Testis (tissue), 2 donors: ENCODE measurements at regions not wholly inside any gene's neighbourhood (a gene's known extent, or its start where the extent isn't known, plus 50 kb on each side); places are given as distances from the start of the nearest gene placed in this dataset.

Experiments
- DNase-seq: peaks from one replicate; pipeline ENCODE4 v3.0.0-alpha.2; 2019
- H3K27ac ChIP-seq, 2 donors: fragments of 200-600 bp; sonication (generic); one replicate each; pipeline ENCODE4 v1.5.1; 2019
- H3K27me3 ChIP-seq: fragments of 200-600 bp; sonication (generic); one replicate; pipeline ENCODE4 v1.5.1; 2019
- H3K36me3 ChIP-seq: fragments of 200-600 bp; sonication (generic); one replicate; pipeline ENCODE4 v1.5.1; 2017; ENCODE audit warnings: low read depth; ENCODE audit errors: missing control alignments
- H3K4me1 ChIP-seq: fragments of 200-600 bp; sonication (generic); one replicate; pipeline ENCODE4 v1.5.1; 2019
- H3K4me3 ChIP-seq, 2 donors: fragments of 200-600 bp; sonication (generic); one replicate each; pipeline ENCODE4 v1.5.1; 2017 to 2019
- H3K9me3 ChIP-seq: fragments of 200-600 bp; sonication (generic); one replicate; pipeline ENCODE4 v1.5.1; 2017
- CTCF ChIP-seq, 3 experiments: fragments of 450-650 bp in 2 of 3; fragments of 200-600 bp in 1 of 3; sonication (generic) in 1 of 3; IDR thresholded peaks; one replicate each; pipeline ENCODE4 v1.5.1; 2016 to 2019; ENCODE audit warnings: antibody characterized with exemption in 3 of 3, mild to moderate bottlenecking in 2 of 3, moderate library complexity in 1 of 3
- POLR2A ChIP-seq: fragments of 450-650 bp; IDR thresholded peaks from one replicate; pipeline ENCODE4 v1.6.1; 2017; ENCODE audit warnings: antibody characterized with exemption, mild to moderate bottlenecking, moderate library complexity
- WGBS, 2 donors: methylation state at CpG; one replicate each; pipeline ENCODE4 v1.1.5; 2018; 5-methylcytosine and 5-hydroxymethylcytosine counted together
- intact Hi-C: fragments of 100-400 bp; cut with DNase I; formaldehyde crosslinking; loops from one replicate; pipeline ENCODE4 v1.15.1; 2023; ENCODE audit warnings: low total_unique reads

DNA sequence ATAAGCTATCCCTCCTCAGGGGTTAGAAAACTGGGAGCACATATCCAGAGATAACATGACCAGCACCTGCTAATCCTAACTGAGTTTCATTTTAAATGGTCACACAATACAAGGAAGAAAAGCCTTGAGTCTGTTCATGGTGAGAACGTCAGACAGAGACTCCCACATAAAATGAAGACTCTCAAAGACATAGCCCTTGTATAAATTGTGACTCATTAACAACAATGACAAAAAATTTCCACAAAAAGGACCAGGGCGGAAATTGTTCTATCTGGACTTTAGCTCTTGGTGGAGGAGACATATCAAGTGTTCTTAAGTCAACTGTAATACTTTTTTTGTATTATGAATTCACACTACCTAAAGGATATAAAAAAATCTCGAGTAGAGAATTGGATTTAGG lies 313.7 kb upstream of the DCN start:
- Histone ChIP-seq H3K9me3 (no peaks in the 10 kb centered on the region), H3K4me1 (no peaks in the 10 kb centered on the region), H3K4me3 (no peak overlapping the region), H3K27me3 (no peaks in the 10 kb centered on the region), H3K36me3 (no peaks in the 10 kb centered on the region), H3K27ac (no peak overlapping the region)
- no peak for TF ChIP-seq CTCF (IDR thresholded peaks at IDR 0.05)
- no peak for TF ChIP-seq POLR2A
- no peak for DNase-seq
- WGBS, 2 donors, result 77 to 84% methylated on average over 3 of the region's 3 CpGs
- intact Hi-C loops, result no loop called here

- Histone ChIP-seq H3K4me1 (no peaks in the 10 kb centered on the region), H3K9me3 (no peaks in the 10 kb centered on the region), H3K36me3 (no peaks in the 10 kb centered on the region), H3K4me3 (no peak overlapping the region), H3K27ac (no peak overlapping the region), H3K27me3 (no peaks in the 10 kb centered on the region)
- intact Hi-C loops, result no loop called here
- TF ChIP-seq POLR2A (no peak), CTCF (IDR thresholded peaks at IDR 0.05) (no peak)
- DNase-seq, result no peak
Measured at GRCh38 chr12:91493308-91493707, 310.7 kb upstream of the DCN start.

GRCh38 chr12:91492648-91493047 lies 310.0 kb upstream of the DCN start:
- Histone ChIP-seq H3K27me3 (no peaks in the 10 kb centered on the region), H3K27ac (no peak overlapping the region), H3K9me3 (no peaks in the 10 kb centered on the region), H3K4me1 (no peaks in the 10 kb centered on the region), H3K4me3 (no peak overlapping the region), H3K36me3 (no peaks in the 10 kb centered on the region)
- no peak for DNase-seq
- TF ChIP-seq POLR2A (no peak), CTCF (IDR thresholded peaks at IDR 0.05) (no peak)
- WGBS, 2 donors, result 77 to 98% methylated on average over 1 of the region's 1 CpG
- intact Hi-C loops, result no loop called here

- H3K27ac ChIP-seq, result no peak overlapping the region
- intact Hi-C loops, result no loop called here
- H3K4me3 ChIP-seq, result no peak overlapping the region
- 88 to 91% methylated on average over 4 of the region's 4 CpGs for WGBS, 2 donors
- DNase-seq, result no peak
- H3K27me3 ChIP-seq, result no peaks in the 10 kb centered on the region
- no peaks in the 10 kb centered on the region for H3K36me3 ChIP-seq
- TF ChIP-seq CTCF (IDR thresholded peaks at IDR 0.05), result no peak
- no peak for TF ChIP-seq POLR2A
- no peaks in the 10 kb centered on the region for H3K4me1 ChIP-seq
- no peaks in the 10 kb centered on the region for H3K9me3 ChIP-seq
Measured at GRCh38 chr12:91490667-91491311, 308.2 kb upstream of the DCN start.

DNA sequence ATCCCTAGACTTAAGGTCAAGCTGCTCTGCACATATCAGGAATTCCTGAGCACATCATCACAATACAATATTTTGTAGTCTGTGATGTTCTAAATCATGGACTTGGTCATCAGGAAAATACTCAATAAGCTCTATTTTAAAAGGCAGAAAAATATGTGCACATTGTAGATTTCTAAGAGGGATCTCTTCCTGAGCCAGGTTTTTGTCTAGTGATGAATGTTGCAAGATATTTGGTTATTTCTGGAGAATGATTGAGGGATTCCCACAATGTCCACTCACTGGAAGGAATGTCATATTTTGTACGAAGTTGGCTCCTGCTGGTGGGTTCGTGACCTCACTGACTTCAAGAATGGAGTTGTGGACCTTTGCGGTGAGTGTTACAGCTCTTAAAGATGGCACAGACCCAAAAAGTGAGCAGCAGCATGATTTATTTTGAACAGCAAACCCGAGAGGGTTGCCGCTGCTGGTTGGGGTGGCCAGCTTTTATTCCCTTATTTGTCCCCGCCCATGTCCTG lies 300.9 kb upstream of the DCN start:
- Histone ChIP-seq H3K9me3 (no peaks in the 10 kb centered on the region), H3K27ac (no peak overlapping the region), H3K36me3 (no peaks in the 10 kb centered on the region), H3K27me3 (no peaks in the 10 kb centered on the region), H3K4me3 (no peak overlapping the region), H3K4me1 (no peaks in the 10 kb centered on the region)
- DNase-seq, result no peak
- TF ChIP-seq POLR2A, result no peak
- TF ChIP-seq CTCF (IDR thresholded peaks at IDR 0.05), result no peak
- 79 to 86% methylated on average over 6 of the region's 6 CpGs for WGBS, 2 donors
- intact Hi-C loops, result no loop called here
